Sigmoid colon (tissue), 6 donors: ENCODE measurements at regions not wholly inside any gene's neighbourhood (a gene's known extent, or its start where the extent isn't known, plus 50 kb on each side); places are given as distances from the start of the nearest gene placed in this dataset.

ENCODE experiments used
- DNase-seq: peaks from one replicate; pipeline ENCODE4 v3.0.0-alpha.2; 2019
- H3K27ac ChIP-seq, 4 donors: fragments of 200-600 bp; sonication (generic); one replicate each; pipeline ENCODE4 v1.5.1; 2016 to 2019; ENCODE audit warnings: mild to moderate bottlenecking in 1 of 4
- H3K27me3 ChIP-seq, 3 donors: fragments of 200-600 bp; sonication (generic); one replicate each; pipeline ENCODE4 v1.5.1; 2019; ENCODE audit warnings: mild to moderate bottlenecking in 1 of 3
- H3K36me3 ChIP-seq, 4 donors: fragments of 200-600 bp; sonication (generic); one replicate each; pipeline ENCODE4 v1.5.1; 2016 to 2019
- H3K4me1 ChIP-seq, 4 donors: fragments of 200-600 bp; sonication (generic); one replicate each; pipeline ENCODE4 v1.5.1; 2017 to 2019
- H3K4me3 ChIP-seq, 4 donors: fragments of 200-600 bp; sonication (generic); one replicate each; pipeline ENCODE4 v1.5.1; 2017 to 2019; ENCODE audit warnings: mild to moderate bottlenecking in 2 of 4, moderate library complexity in 1 of 4
- H3K9me3 ChIP-seq, 4 donors: fragments of 200-600 bp in 3 of 4; sonication (generic) in 3 of 4; one replicate each; pipeline versions ENCODE4 v1.5.1 to v1.6.1; 2013 to 2019
- EP300 ChIP-seq, 4 donors: sonication (generic); formaldehyde crosslinking; IDR thresholded peaks; one replicate each; pipeline ENCODE4 v1.6.1; 2017; ENCODE audit warnings: antibody characterized with exemption in 4 of 4
- POLR2A ChIP-seq, 2 donors: fragments of 450-650 bp; IDR thresholded peaks; one replicate each; pipeline ENCODE4 v1.6.1; 2016; ENCODE audit warnings: antibody characterized with exemption in 2 of 2, mild to moderate bottlenecking in 2 of 2, moderate library complexity in 2 of 2
- POLR2AphosphoS5 ChIP-seq, 4 donors: sonication (generic); formaldehyde crosslinking; IDR thresholded peaks; one replicate each; pipeline ENCODE4 v1.6.1; 2017; ENCODE audit warnings: antibody characterized with exemption in 4 of 4
- WGBS, 2 donors: extraction: QIAGEN DNeasy Blood & Tissue Kit; methylation state at CpG; one replicate each; pipeline ENCODE4 v1.1.7; 2013; 5-methylcytosine and 5-hydroxymethylcytosine counted together
- intact Hi-C: fragments of 100-400 bp; cut with DNase I; formaldehyde crosslinking; loops from one replicate; pipeline ENCODE4 v1.15.1; 2023
- TF ChIP-seq, protein P1 (sequence below), 4 experiments: fragments of 450-650 bp in 3 of 4; fragments of 200-600 bp in 1 of 4; IDR thresholded peaks; one replicate each; pipeline ENCODE4 v1.5.1; 2016 to 2019; ENCODE audit warnings: antibody characterized with exemption in 4 of 4, mild to moderate bottlenecking in 3 of 4, moderate library complexity in 2 of 4
- donor health status: healthy with polysubstance abuse.
- donor health status: healthy.

DNA sequence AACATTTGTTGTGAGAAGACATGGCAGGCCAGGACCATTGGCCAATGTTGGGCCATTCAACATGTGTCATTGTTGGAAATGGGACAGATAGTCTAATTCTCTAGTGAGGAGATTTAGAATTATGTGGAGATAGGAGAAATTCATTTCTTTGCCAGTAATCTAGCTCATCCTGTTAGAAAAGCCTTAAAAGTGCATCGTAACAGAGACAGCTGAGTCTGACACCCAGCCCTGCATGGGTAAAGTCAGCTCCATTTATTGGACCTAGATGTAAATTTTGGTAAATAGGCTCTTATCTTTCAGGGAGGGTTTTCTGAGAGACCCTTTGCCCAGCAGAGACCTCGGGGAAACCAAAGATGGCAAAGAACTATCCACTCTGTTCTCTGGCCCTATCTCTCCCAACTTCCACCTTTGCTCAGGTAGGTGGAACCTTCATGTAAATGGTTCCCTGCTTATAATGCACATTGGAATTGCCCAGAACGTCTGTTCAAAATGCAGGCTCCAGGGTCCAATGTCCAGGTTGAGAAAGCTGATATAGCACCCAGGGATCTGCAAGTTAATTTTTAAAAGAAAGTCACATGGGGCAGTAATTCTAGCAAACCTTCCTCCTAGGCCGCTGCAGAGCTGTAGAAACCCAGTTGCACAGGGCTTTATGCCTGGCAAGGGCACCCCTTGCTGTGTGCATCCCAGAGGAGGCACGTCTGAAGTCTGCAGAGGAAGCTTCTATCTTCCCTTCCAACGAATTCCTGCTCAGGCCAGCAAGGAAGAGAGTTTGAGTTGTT is 365.9 kb upstream of the PROK2 start:
- no peak for DNase-seq
- WGBS, 2 donors = 25 to 71% methylated on average over 6 of the region's 6 CpGs
- Histone ChIP-seq H3K4me1 (peaks cover 0 to 36% (median 34%) of the 10 kb centered on the region in 4 donors), H3K27ac (peak overlapping the region in 1 of 4 donors; percentile 73), H3K27me3 (no peaks in the 10 kb centered on the region), H3K36me3 (no peaks in the 10 kb centered on the region), H3K4me3 (no peak overlapping the region), H3K9me3 (no peaks in the 10 kb centered on the region)
- intact Hi-C loops = loop anchor here (5.0 kb wide), 1 partner anchor 126 kb away; no protein-coding TSS in a partner anchor
- TF ChIP-seq, protein P1, sequence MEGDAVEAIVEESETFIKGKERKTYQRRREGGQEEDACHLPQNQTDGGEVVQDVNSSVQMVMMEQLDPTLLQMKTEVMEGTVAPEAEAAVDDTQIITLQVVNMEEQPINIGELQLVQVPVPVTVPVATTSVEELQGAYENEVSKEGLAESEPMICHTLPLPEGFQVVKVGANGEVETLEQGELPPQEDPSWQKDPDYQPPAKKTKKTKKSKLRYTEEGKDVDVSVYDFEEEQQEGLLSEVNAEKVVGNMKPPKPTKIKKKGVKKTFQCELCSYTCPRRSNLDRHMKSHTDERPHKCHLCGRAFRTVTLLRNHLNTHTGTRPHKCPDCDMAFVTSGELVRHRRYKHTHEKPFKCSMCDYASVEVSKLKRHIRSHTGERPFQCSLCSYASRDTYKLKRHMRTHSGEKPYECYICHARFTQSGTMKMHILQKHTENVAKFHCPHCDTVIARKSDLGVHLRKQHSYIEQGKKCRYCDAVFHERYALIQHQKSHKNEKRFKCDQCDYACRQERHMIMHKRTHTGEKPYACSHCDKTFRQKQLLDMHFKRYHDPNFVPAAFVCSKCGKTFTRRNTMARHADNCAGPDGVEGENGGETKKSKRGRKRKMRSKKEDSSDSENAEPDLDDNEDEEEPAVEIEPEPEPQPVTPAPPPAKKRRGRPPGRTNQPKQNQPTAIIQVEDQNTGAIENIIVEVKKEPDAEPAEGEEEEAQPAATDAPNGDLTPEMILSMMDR (IDR thresholded peaks at IDR 0.05) = no peak
- TF ChIP-seq POLR2A (IDR thresholded peaks at IDR 0.05) (no peak), POLR2AphosphoS5 (IDR thresholded peaks at IDR 0.05) (no peak), EP300 (IDR thresholded peaks at IDR 0.05) (no peak)

DNA sequence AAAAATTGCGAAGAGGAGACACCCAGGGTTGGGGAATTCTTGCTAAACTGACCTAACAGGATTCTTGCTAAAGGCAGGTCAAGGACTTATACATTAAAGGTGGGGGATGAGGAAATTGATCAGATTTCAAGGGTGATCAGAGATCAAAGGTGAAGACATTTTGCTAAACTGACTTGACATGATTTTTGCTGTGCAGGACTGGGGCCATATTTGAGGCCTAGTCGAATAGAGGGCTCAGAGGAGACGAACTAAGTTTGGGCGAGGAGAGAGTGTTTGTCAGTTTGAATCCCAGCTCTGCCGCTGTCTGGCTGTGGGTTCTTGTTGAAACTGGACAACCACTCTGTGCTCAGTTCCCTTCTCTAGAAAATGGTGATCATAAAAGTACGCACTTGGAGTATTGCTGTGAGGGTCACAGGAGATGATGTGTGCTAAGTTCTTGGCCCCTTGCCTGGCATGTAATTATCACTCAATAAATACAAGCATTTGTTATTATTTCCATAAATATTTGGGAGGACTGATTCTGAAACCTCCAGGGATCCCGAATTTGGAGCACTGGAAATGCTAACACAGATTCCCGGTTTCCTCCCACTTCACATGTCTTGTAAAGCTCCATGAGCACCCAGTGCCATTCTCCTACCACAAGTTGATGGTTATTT is 364.8 kb upstream of the PROK2 start:
- Histone ChIP-seq H3K36me3 (no peaks in the 10 kb centered on the region), H3K27ac (no peak overlapping the region), H3K4me3 (no peak overlapping the region), H3K4me1 (peaks cover 0 to 35% (median 28%) of the 10 kb centered on the region in 4 donors), H3K9me3 (no peaks in the 10 kb centered on the region), H3K27me3 (no peaks in the 10 kb centered on the region)
- intact Hi-C loops = loop anchor here (5.0 kb wide), 1 partner anchor 128 kb away; no protein-coding TSS in a partner anchor
- TF ChIP-seq POLR2A (IDR thresholded peaks at IDR 0.05) = no peak
- TF ChIP-seq, protein P1 (IDR thresholded peaks at IDR 0.05) = no peak
- no peak for DNase-seq
- whole genome bisulfite sequencing, 2 donors = 94 to 95% methylated on average over 8 of the region's 8 CpGs

DNA sequence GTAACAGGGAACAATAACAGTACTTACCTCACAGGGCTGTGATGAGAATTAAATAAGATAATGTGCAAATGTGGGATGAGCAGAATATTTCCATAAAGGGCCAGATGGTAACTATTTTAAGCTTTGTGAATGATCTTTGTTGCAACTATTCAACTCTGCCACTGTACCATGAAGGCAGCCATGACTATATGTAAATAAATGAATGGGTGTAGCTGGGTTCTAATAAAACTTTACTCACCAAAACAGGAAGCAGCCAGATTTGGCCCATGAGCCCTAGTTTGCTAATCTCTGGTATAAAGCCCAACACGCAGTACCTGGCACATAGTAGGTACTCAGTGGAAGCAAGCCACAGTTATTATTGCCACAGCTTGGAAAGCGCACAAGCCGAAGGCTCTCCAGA is 362.7 kb upstream of the PROK2 start:
- Histone ChIP-seq H3K4me3 (no peak overlapping the region), H3K9me3 (no peaks in the 10 kb centered on the region), H3K27me3 (no peaks in the 10 kb centered on the region), H3K27ac (no peak overlapping the region), H3K36me3 (no peaks in the 10 kb centered on the region), H3K4me1 (peaks cover 0 to 22% (median 16%) of the 10 kb centered on the region in 4 donors)
- intact Hi-C loops = no loop called here
- 89 to 96% methylated on average over 3 of the region's 3 CpGs for WGBS, 2 donors
- TF ChIP-seq EP300 (IDR thresholded peaks at IDR 0.05) = no peak
- TF ChIP-seq, protein P1 (IDR thresholded peaks at IDR 0.05) = no peak
- no peak for TF ChIP-seq POLR2A (IDR thresholded peaks at IDR 0.05)
- TF ChIP-seq POLR2AphosphoS5 (IDR thresholded peaks at IDR 0.05) = no peak
- no peak for DNase-seq

DNA sequence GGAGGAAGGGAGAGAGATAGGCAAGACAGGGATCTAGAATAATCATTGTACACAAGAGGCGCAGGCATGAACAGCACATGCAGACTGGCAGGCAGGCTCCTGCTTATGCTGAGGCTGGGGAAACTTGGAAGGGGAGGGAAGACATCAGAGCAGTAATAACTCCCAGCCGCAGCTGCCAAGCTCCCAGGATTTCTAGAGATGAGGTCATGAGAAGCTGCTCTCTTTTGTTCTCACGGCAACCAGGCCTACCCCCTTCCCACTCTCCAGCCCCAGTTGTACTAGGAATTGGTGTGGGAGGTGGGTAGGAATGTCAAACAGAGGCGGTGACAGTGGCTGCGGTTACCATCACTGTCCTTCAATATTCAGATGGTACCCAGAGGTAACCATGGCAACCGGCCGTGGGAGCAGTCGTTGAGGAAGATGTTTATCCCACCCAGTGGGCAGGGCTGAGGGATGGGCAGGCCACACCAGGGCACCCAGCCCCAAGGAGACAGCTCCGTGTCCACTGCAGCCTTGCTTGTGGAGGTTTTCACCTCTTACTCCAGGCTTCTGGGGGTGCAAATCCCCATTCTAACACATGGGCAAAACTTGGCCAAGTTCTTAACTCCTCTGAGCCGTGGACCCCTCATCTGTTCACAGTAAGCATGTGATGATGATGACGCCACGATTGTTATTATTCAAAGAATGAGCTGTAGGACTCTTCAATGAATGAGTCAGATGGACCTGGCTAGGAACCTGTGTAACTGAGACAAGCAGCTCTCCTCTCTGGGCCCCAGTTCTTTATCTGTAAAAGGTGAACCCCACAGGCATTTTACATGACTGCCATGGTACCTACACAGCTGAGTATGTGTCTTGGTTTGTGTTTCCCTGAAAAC is 360.8 kb upstream of the PROK2 start:
- no peak overlapping the region for H3K27ac ChIP-seq
- TF ChIP-seq POLR2AphosphoS5 (IDR thresholded peaks at IDR 0.05) (no peak), EP300 (IDR thresholded peaks at IDR 0.05) (no peak), POLR2A (IDR thresholded peaks at IDR 0.05) (no peak)
- TF ChIP-seq, protein P1 (IDR thresholded peaks at IDR 0.05) = no peak
- no peaks in the 10 kb centered on the region for H3K36me3 ChIP-seq
- no peak overlapping the region for H3K4me3 ChIP-seq
- WGBS, 2 donors = 80 to 83% methylated on average over 12 of the region's 12 CpGs
- DNase-seq = no peak
- H3K27me3 ChIP-seq = no peaks in the 10 kb centered on the region
- intact Hi-C loops = no loop called here
- peaks cover 0 to 10% (median 5%) of the 10 kb centered on the region in 4 donors for H3K4me1 ChIP-seq
- no peaks in the 10 kb centered on the region for H3K9me3 ChIP-seq
